Suprapubic skin (tissue), 4 donors: ENCODE measurements at regions not wholly inside any gene's neighbourhood (a gene's known extent, or its start where the extent isn't known, plus 50 kb on each side); places are given as distances from the start of the nearest gene placed in this dataset.

Experiments
- CTCF ChIP-seq, 2 donors: fragments of 200-600 bp in 1 of 2; fragments of 450-650 bp in 1 of 2; sonication (generic) in 1 of 2; IDR thresholded peaks; one replicate each; pipeline ENCODE4 v1.5.1; 2016 to 2019; ENCODE audit warnings: antibody characterized with exemption in 2 of 2, mild to moderate bottlenecking in 1 of 2, moderate library complexity in 1 of 2
- EP300 ChIP-seq: sonication (generic); formaldehyde crosslinking; IDR thresholded peaks from one replicate; pipeline ENCODE4 v1.6.1; 2017; ENCODE audit warnings: antibody characterized with exemption
- POLR2A ChIP-seq, 2 donors: fragments of 450-650 bp; IDR thresholded peaks; one replicate each; pipeline ENCODE4 v1.6.1; 2017; ENCODE audit warnings: antibody characterized with exemption in 2 of 2, mild to moderate bottlenecking in 2 of 2, moderate library complexity in 2 of 2
- POLR2AphosphoS5 ChIP-seq, 3 donors: sonication (generic); formaldehyde crosslinking; IDR thresholded peaks; one replicate each; pipeline ENCODE4 v1.6.1; 2017; ENCODE audit warnings: antibody characterized with exemption in 3 of 3

- TF ChIP-seq CTCF (IDR thresholded peaks at IDR 0.05) (no peak), POLR2A (IDR thresholded peaks at IDR 0.05) (no peak), EP300 (no peak), POLR2AphosphoS5 (IDR thresholded peaks at IDR 0.05) (no peak)
Observed at GRCh38 chr3:90099493-90099892, 992.1 kb downstream of the EPHA3 start.
